OCI-LY3 (cell line): ENCODE measurements at regions not wholly inside any gene's neighbourhood (a gene's known extent, or its start where the extent isn't known, plus 50 kb on each side); places are given as distances from the start of the nearest gene placed in this dataset.

ENCODE experiments used
- CTCF ChIP-seq: fragments of 200-600, 300-600 bp; sonication (generic); IDR thresholded peaks from 2 replicates; pipeline ENCODE4 v1.5.1; 2014; ENCODE audit warnings: antibody characterized with exemption, low read length, low read depth
- EZH2phosphoT487 ChIP-seq: fragments of 200-600 bp; shearing (Covaris generic); IDR thresholded peaks from 2 replicates; pipeline ENCODE4 v1.6.1; 2018; ENCODE audit warnings: antibody characterized with exemption, mixed run types, low read depth

- TF ChIP-seq CTCF (no peak), EZH2phosphoT487 (no peak)
Measured at GRCh38 chr13:47232516-47232915, 335.7 kb upstream of the HTR2A start.
